Fibroblast of skin of right quadriceps (primary cell): ENCODE measurements at regions not wholly inside any gene's neighbourhood (a gene's known extent, or its start where the extent isn't known, plus 50 kb on each side); places are given as distances from the start of the nearest gene placed in this dataset.
"Not testable (repeated sequence)": the region's sequence is repeated elsewhere in the genome, so short reads cannot be mapped to it uniquely, and the experiment has no call there.

ENCODE experiments used
- DNase-seq: peaks from one replicate; pipeline ENCODE4 v3.0.0-alpha.2; 2013

DNA sequence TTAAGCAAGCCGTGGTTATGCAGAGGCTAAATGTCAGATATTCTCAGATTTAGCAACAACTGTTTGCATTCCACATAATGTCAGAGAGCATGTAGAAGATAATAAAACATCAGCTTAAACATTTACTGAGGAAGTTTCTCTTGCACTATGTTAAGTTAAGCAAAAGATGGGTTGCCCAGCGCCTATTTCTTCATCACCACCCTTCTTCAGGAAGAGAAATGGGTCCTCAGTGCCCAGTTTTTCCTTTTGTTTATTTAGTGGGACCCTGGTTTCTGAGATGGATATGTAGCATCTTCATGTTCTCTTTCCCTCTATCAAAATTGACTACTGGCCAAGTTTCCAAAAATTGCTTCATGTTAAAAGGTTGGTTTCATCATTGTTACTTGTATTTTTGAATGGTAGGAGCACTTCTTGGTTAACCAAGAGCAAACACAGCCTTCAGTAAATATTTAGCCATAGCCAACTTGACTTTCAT, 356.8 kb downstream of the RFC3 start:
- peak; percentile 78 for DNase-seq

DNA sequence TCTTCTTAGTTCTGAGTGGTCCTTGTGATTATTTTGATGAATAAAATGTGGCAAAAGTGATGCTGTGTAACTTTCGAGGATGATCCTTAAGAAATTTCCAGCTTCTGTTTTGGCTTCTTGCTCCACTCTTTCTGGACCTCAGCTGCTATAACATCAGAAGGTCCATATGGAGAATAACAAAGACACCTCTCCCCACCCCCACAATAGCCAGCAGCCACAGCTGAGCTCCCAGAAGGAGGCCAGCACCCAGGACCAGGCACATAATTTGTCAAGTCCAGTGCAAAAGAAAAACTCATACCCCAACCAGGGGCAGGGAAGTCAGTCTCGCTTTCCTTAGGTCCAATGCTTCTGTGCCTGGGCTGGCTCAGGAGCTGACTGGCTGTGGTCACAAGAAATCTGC, 357.6 kb downstream of the RFC3 start:
- DNase-seq: no peak

DNA sequence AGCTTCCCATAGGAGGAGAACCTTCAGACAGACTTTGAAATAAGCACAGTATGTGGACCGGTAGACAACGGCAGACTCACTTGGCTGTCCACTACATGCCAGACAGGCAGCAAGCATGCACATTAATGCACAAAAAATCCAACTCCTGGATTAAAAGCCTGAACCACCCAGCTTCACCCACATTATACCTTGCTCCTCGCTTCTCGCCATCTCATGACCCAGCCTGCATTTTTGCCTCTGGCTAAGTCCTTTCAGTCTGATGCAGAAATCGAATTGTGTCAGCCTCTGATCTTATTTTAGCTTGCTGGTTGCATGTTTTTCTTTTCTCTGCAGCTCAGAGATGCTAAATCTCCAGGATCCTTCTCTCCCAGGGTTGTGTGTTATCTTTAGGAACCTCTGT, 358.7 kb downstream of the RFC3 start:
- DNase-seq: no peak

DNA sequence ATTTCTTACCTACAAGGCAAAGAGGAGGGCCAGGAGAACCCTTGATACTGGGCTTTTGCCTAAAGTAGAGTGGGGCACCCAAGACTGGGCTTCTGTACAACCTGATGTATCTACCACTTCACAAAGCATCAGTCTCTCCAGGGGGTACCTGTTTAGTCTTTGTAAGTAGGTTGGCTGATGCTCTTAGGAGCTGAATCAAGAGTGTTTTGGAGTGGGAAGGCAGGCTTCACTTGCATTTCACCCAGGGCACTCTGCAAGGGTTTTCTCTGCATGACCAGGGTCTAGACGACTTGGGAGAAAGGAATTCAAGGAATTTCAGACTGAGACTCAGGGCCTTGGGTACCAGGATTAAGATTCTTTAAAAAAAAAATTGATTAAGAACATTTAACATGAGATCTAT, 361.5 kb downstream of the RFC3 start:
- peak; percentile 49 for DNase-seq

DNA sequence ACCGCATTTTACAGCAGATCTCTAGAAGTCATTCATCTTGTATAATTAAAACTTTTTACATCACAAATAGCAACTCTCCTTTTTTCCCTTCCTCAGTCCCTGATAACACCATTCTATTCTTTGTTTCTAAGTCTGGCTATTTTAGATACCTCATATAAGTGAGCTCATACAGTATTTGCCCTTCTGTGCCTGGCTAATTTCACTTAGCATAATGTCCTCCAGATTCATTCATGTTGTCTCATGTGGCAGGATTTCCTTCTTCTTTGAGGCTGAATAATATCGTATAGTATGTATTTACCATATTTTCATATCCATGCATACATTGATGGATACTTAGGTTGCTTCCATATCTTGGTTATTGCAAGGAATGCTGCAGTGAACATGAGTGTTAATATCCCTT, 362.0 kb downstream of the RFC3 start:
- DNase-seq: no peak

GRCh38 chr13:34181256-34181655, 363.3 kb downstream of the RFC3 start:
- DNase-seq: not testable (repeated sequence)

GRCh38 chr13:34189946-34190345, 372.0 kb downstream of the RFC3 start:
- DNase-seq: no peak

DNA sequence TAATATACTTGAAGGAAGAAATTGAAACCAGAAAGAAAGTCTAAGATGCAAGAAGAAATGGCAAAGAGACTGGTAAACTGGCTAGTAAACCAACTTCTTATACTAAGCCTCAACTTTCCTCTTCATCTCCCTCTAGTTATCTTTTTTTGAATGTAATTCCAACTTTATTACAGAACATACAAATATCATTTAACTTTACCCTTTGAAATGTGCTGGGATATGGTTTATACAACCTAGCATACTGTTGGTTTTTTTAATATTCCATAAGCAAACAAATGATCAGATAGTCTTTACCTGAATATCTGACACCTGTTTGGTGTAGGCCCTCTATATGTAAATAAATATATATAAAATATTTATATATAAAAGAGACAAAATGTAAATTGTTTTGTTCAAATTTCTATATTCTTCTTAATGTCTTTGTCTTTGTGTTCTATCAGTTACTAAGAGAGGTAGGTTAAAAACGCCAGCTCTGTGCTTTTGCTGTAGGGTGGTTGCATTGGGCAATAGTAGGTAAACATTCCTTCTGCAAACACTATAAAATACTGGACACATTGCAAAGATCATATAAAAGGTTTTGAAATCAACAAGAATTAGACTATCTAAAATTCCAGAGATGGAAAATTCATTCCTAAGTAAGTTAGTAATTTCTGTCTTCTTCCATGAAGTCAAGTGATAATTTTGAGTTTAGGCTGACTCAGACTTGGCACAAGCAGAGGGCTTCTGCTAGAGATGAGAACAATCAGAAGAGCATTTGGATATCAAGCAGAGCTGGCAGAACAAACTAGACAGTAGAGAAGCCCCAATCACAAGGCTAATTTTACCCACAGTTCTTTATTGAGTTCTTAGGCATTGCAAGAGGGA, 383.3 kb downstream of the RFC3 start:
- DNase-seq: peak; percentile 84

DNA sequence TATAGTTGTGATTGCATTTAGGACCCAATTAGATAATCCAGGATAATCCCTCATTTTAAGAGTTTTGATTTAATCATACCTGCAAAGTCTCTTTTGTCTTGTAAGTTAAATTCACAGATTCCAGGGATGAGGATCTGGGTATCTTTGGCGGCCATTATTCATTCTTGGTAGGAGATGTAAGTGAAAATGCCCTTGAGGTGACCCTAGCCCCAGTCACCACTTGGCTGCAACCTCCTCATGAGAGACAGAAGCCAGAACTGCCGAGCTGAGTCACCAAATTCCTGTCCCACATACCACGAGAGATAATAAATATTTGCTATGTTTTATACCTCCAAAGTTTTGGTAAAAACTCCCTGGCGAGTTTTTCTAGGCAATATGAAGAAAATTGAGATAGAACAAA, 389.4 kb downstream of the RFC3 start:
- peak; percentile 92 for DNase-seq

DNA sequence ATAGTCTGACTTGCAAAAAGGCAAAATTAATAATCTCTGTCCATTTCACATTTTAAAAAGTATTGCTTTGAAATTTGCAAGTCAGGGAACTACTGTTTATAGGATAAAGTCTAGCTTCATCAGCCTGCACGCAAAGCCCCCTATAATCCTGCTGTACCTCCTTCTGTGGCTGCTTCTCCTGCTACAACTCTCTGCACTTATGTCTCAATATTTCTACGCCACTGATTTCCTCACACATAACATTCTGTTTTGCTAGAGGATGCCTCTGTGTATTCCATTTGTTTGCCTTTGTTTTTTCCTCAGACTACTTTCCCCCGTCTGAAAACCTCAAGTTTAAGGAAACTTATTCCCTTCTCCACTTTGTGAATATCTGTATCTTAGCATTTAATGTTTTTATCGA, 389.9 kb downstream of the RFC3 start:
- DNase-seq: peak; percentile 41

DNA sequence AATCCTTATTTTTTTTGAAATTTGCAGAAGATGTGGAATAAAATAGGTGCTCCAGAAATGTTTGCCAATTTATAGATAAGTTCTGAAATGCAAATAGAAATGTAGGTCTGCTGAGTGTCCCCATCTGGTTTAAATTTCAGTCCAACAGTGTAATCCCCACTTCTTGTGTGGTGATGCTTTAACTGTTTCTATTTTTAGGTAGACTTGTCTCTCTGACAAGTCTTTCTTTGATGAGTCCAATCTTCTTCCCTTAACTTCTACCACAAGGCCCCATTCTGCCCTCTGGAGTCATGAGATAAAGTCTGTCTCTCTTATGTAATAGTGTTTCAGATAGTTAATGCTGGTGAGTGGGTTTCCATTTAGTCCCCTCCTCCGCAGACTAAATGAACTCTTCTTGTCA, 390.4 kb downstream of the RFC3 start:
- peak; percentile 87 for DNase-seq

DNA sequence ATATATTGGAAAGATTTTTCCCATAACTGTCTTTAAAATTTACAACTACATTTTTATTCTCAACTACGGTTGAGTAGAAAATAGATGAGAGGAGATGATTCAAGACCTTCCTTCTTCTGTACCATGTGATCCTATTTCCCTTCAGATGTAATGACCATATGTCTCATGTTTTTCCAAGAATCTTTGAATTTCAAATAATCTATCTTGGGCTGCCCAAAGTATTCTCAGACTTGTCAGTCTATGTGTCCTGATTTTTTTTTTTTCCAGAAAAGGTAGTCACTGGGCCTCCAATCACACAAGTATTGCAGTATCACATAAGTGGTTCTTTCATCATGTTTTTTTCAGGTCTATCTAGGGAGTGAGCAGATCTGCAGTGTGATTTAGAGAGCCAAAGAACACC, 392.4 kb downstream of the RFC3 start:
- no peak for DNase-seq

GRCh38 chr13:34214686-34215085, 396.7 kb downstream of the RFC3 start:
- no peak for DNase-seq

DNA sequence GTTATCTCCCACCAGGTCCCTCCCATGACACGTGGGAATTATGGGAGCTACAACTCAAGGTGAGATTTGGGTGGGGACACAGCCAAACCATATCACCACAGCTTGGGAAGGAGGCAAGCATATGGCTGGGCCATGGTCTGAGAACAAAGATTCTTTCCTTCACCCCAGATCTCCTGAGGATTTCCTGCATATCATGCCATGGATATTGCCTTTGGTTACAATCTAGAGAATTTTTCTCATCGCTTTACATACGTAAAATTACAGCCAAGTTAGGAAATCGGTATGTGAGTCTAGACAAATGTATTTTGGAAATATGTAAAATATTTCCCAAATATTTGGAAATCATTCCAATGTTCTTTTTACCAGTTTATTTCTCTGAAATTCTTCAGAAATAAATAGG, 398.3 kb downstream of the RFC3 start:
- peak; percentile 51 for DNase-seq

DNA sequence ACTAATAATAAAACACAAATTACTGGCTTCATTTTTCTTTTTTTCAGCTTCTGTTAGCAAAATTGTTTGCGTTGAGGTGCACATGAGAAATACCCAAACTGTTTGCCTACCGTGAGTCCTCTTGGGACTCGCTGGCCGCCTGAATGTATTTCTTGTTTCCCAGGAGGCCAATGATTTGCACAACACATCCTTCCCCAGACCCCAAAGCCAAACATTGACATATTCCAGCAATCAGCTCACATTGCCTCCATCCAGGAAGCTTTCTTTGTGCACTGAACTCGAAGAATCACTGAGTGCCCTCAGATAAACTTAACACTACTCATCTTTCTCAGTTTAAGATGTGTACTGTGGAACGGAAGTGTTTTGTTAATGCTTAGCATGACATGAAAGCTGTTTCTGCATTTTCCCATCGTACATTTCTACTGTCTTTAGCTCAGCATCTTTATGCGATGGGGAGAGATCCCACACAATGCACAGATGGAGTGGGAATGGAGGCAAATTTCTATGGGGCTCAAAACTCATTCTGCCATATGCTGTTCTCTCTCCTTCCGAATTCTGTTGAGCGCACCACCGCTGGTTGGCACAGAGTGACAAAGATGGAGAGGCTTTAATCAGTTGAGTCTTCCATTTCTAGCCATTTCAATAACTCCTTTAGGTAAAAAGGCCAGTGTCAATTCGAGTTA, 399.5 kb downstream of the RFC3 start:
- DNase-seq: no peak

GRCh38 chr13:34223984-34224383, 406.0 kb downstream of the RFC3 start:
- no peak for DNase-seq

DNA sequence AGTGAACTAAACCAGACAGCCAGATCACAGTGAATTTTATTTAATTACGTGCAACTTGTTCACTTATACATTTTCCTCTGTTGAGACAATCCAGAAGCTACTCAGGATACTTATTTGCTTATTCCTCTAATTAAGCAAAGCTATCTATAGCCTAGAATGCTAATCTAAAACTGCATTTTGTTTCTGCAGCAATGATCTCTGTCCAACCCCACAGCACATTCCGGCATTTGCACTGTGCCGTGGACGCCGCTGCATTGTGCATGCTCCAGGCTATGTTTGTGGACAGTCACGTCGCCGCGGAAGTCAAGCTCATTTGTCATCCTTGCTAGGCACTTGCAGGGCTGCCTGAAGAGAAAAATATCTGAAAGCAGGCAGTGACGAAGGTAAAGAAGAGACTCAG, 406.9 kb downstream of the RFC3 start:
- DNase-seq: no peak

DNA sequence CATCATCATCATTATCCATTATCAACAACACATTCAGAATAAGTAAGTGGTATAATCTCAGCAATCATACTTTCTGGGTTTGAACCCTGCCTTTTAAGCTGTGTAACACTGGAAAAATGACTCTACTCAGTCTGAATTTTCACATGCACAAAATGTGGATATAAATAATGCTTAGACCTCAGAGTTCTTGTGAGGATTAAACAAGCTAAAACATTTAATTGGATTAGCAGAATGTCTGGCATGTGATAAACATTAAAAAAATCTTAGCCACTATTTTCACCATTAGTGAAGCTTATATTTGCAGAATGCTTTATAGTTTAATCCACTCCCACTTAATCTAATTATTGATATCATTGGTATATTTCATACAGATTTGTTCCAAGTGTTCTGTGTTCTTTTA, 412.3 kb downstream of the RFC3 start:
- no peak for DNase-seq

DNA sequence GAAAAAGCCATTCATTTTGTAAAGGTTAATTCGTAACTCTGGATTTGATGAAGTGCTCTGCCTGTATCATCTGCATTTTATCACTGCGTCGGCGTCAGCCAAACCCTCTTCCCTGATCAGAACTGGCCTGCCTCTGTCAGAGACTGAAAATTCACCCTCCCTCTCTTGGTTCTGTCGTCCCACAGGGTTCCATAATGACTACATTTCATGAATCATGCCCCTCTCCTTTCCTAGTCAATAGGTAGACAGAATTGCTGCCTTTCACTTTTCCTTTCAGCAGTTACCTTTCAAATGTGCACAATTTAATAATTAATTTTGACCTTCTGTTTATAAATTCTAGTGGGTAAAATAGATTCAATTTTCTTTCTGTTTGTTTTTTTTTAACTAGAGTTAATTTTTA, 423.4 kb downstream of the RFC3 start:
- no peak for DNase-seq

- no peak for DNase-seq
These were observed 425.5 kb downstream of the RFC3 start for GRCh38 chr13:34243403-34243802.

DNA sequence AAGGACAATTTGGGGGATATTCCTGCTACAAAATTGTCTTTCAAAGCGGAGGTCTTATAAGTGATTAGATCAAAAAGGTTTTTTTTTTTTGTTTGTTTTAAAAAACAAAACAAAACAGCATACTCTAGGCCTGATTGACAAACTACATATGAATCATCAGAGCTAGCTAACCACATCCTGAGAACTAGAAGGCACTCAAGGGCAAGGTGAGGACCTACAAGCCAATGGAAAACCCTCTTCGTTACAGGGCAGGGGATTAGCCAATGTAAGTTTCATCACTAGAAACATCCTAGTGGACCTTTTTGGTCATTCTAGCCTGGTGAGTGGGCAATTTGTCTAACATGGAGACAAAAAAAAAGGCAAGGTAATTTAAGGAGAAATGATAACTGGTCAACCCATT, 428.6 kb downstream of the RFC3 start:
- DNase-seq: no peak

GRCh38 chr13:34247596-34247995, 429.6 kb downstream of the RFC3 start:
- no peak for DNase-seq

DNA sequence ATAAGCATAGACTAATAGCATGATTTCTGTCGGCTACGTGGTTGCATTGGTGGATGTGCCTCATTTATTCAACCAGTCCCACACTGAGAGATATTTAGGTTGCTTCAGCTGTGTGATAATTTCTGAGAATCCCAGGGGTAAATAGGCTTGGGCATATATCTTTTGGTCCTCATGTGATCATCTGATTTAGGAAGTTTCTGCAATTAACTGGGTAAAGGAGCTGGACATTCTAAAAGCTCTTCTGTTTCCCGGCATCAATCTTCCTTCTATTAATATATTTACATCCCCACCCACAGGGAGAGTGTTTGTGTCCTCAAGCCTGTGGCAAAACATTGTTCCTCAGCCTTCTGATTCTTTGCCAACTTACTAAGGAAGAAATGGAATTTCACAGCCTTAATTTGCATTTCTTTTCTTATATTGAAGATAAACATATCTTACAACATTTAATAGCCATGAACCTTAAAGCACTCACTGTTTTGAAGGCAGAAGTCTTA, 431.6 kb downstream of the RFC3 start:
- DNase-seq: no peak

DNA sequence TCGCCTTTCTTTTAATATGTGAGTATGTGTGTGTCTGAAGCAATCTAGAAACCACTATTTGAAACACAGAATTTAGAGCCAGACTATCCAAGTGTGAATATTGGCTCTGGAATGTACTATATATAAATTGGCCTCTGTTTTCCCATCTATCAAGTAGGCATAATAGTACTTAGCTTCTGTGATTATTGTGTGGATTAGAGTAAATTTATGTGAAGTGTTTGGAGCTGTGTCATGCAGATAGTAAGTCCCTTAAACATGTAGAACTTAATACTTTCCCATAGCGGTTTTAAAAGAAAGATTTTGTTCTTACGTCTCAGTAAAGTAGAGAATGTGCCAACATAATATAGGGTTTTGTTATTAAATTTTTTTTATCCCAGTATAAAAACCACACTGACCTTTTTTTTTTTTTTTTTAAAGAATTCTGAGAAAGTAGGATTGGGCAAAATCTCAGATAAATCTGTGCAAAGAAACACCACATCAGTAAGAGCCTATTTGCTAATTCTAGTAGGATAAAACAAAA, 432.3 kb downstream of the RFC3 start:
- DNase-seq: peak; percentile 56
